K562 (cell line): ENCODE measurements at regions not wholly inside any gene's neighbourhood (a gene's known extent, or its start where the extent isn't known, plus 50 kb on each side); places are given as distances from the start of the nearest gene placed in this dataset.

ENCODE experiments used
- E2F5 ChIP-seq: sonication (generic); formaldehyde crosslinking; IDR thresholded peaks from 2 replicates; pipeline ENCODE4 v1.8.0; 2022; ENCODE audit warnings: mild to moderate bottlenecking, missing genetic modification reagents
- NFRKB ChIP-seq: fragments of 450-650 bp; IDR thresholded peaks from 2 replicates; pipeline ENCODE4 v1.6.1; 2016; ENCODE audit warnings: low read depth
- TCF7 ChIP-seq: sonication (generic); IDR thresholded peaks from 2 replicates; pipeline ENCODE4 v1.6.1; 2016; ENCODE audit warnings: antibody characterized with exemption, borderline replicate concordance
- TSC22D4 ChIP-seq: fragments of 450-650 bp; IDR thresholded peaks from 2 replicates; pipeline ENCODE4 v1.6.1; 2016; ENCODE audit warnings: missing genetic modification characterization, missing biosample characterization, control low read depth
- ZNF407 ChIP-seq: fragments of 450-650 bp; IDR thresholded peaks from 2 replicates; pipeline ENCODE4 v1.6.1; 2016; ENCODE audit warnings: low read depth

GRCh38 chr18:67919316-67919715 is 402.8 kb upstream of the DSEL start (continued):
- TF ChIP-seq ZNF407, result no peak
- no peak for TF ChIP-seq TCF7
- no peak for TF ChIP-seq E2F5 (CRISPR knock-in tag)
- TF ChIP-seq NFRKB, result no peak
- TF ChIP-seq TSC22D4, result no peak
